GM18868 (cell line): ENCODE measurements at regions not wholly inside any gene's neighbourhood (a gene's known extent, or its start where the extent isn't known, plus 50 kb on each side); places are given as distances from the start of the nearest gene placed in this dataset.
"Not testable (repeated sequence)": the region's sequence is repeated elsewhere in the genome, so short reads cannot be mapped to it uniquely, and the experiment has no call there.

Source experiments
- ATAC-seq: cut with Tn5 transposase; IDR thresholded peaks from one replicate; pipeline ENCODE4 v1.9.1; 2021; ENCODE audit warnings: mild to moderate bottlenecking, moderate library complexity; ENCODE audit not compliant: unreplicated experiment

DNA sequence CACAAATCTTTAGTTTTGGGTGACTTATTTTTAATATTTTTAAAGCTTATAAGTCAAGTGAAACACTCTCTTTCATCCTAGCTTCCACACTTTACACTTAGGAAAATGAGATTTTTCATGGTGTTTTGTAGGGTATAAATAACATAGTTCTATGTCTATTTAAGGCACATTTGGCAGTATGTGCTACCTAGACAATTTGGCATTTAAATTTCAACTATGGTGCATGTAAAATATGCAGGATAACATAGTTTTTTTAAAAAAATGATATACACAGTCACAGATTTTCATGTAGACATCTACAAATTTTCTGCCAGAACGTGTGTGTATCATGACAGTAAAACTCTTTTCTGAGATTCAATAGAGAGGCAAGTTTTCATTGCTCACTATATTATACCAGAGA lies 115.1 kb upstream of the MAP3K7 start:
- no peak for ATAC-seq

DNA sequence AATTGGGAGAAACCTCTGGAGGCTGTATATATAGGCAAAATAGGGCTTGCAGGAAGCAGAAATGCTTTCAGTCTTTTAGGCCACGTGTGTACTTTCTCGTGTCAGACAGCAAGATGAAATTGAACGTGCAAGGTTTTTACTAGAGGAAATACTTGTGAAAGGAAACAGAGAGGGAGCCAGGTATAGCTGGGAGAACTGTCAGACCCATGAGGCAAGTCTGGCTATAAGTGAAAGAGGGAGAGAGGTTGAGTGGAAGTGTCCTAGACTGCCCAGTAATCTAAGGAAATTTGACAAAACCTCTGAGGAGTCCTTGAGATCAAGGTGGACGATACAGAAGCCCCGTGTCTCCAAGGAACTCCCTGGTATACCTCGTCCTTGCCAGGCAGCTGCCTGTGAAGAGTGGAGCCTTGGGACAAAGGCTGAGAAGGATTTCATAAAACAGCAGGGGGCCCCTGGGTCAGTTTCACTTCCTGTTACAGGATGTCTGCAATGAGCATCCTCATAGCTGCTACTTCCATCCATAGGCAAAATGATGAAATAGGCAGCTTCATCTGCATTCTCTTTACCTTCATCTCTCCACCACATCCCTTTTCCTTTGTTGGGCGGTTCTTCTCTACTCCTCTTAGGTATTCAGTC lies 114.4 kb upstream of the MAP3K7 start:
- peak; percentile 89 for ATAC-seq

DNA sequence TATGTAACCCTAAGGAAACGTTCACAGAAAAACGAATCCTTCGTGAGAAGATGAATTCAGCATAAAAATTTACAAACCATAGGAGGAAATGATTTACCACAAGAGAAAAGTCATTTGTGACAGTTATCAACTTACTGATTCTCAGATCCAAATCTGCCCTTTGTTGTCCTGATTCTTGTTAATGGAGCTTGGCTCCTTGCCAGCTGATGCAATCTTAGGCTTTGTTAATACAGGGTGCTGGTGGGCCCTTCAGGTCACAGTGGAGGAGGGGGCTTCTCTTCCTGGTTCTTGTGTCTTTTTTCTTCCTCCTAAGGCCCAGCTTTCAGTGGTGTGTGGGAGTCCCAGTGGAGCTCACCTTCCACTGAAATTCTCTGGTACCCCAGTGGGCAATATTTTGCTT lies 108.4 kb upstream of the MAP3K7 start:
- no peak for ATAC-seq

DNA sequence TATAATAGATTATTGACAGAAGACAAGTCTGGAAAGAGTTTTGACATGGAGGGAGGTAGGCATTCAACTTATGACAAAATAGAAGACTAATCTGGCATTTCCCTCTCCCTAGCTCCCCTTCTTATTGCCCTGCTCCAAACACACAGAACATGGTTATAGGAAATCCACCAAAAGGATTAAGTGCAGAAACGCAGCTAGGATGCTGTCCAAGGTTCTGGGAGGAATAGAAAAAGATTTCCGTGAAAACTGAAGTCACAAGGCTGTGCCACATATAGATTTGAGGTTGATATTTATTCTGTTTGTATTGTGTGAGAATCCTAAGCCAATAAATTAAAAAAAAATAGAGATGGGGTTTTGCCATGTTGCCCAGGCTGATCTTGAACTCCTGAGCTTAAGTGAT lies 107.9 kb upstream of the MAP3K7 start:
- no peak for ATAC-seq

DNA sequence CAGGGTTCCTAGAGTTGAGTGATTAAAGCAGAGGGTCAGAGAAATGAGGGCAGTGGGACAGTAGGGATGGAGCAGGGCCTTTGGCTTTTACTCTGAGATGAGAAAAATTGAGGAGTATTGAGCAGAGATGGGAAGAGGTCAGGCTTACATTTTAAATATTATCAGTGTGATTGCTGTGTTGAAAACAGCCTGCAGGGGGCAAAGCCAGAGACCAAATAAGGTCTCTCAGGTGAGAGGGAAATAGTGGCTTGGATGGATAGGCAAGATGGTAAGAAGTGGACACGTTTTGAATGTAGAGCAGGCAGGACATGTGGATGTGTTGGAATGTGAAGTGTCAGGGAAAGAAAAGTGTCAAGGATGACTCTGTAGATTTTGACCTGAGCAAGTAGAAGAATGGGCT lies 105.0 kb upstream of the MAP3K7 start:
- peak; percentile 70 for ATAC-seq

DNA sequence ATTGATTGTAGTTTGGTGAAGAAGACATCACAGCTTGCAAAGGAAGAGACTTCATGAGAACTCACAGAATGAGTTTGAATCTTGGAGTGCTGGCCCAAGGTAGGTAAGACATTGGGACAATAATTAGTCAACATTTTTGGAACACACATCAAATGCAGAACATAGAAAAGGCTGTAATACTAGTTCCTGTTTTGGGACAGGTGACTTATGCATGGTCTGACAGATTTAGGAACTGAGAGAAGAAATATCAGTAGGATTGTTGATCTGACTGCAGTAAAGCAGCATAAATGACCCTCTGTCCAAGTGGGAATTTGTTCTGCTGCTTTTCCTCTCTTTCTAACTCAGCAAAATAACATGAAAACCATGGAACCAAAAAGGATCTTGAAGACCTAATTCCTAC lies 102.3 kb upstream of the MAP3K7 start:
- no peak for ATAC-seq

DNA sequence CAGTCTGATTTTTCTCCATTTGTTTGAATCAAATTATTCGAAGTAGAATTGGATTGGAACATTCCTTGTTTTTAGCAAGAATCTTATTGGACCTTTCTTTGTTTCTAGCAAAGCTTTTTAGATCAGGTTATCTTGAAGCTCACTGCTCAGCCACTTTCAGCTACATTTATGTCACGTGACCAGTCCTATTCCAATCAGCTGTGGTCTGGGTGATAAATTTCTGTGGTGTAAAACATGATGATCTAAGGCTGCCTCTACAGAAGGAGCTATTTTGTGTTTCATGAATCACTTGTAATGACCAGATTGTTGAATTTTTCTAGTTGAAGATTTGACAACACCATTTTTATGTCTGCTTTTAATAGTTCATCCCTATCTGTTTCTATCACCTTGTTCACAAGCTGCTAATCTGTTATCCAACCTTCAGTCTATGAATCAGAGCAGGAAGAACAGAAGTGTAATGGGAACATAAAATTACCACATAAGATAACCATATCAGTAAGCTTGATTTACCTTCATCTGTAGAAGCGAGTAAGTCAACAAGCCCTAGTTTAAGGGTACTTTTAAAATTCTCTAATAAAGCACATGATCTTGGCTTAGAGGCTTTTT lies 101.0 kb upstream of the MAP3K7 start:
- no peak for ATAC-seq

DNA sequence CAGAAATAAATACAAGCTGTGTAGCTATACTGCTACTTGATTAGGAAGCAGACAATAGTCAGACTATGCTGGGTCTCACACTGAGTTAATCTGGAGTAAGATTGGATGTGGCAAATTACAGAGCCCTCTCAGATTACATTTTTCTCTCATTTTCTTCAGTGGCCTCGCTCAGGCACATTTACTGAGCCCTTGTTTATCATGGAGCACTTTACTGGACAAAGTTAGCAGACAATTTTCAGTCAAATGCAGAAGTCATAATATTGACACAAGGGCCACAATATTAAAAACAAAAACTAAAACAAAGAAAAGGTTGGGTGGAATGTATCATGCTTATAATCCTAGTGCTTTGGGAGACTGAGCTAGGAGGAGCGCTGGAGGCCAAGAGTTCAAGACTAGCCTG lies 95.0 kb upstream of the MAP3K7 start:
- no peak for ATAC-seq

DNA sequence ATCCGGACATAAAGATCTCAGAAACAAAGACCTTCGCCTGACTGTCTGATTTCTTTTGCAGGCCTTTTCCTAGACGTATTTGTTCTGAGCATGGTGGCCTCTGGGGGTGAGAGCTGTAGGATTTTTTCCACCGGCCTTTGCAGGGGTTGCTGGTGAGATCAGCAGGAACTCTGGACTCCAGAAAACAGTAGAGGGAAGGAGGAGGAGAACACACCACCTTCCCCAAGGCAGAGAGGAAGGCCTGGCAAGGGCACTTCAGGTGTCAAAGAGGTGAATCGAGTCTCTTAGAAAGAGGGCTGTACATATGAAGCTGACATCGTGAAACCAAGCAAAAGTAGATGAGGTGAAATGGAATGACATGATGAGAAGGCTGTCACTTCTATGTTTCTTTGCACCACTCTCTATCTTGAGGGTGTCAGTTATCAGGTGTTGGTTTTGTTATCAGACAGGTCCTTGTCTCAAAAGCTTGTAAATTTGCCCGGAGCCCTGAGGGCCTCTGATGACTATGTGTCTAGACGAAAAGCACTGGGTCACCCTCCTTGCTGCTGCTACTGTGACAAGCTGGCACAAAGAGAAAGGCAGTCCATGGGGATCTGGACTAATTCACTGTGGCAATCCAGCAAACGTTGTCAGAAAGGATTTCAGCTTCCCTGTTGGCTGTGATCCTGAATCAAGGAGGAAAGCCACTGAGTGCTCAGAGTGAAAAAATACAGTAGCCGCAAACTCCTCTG lies 91.3 kb upstream of the MAP3K7 start:
- ATAC-seq: no peak

DNA sequence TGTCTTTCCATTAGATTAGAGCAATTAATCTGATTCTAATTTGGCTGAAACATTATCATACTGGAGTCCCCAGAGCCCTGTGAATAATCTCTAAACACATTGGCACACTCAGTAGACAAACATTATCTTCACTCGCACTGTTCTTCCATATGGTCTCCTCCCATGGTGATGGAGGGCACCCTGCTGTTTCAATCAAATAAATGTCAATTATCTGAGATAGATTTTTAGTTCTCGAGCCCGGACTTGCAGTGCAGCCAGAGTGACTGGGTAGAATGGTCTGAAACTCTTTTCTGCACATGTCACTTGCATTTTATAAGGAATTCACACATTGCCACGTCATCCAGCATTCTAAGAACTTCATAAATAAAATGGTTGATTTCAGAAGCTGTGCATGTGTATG lies 90.6 kb upstream of the MAP3K7 start:
- ATAC-seq: no peak

DNA sequence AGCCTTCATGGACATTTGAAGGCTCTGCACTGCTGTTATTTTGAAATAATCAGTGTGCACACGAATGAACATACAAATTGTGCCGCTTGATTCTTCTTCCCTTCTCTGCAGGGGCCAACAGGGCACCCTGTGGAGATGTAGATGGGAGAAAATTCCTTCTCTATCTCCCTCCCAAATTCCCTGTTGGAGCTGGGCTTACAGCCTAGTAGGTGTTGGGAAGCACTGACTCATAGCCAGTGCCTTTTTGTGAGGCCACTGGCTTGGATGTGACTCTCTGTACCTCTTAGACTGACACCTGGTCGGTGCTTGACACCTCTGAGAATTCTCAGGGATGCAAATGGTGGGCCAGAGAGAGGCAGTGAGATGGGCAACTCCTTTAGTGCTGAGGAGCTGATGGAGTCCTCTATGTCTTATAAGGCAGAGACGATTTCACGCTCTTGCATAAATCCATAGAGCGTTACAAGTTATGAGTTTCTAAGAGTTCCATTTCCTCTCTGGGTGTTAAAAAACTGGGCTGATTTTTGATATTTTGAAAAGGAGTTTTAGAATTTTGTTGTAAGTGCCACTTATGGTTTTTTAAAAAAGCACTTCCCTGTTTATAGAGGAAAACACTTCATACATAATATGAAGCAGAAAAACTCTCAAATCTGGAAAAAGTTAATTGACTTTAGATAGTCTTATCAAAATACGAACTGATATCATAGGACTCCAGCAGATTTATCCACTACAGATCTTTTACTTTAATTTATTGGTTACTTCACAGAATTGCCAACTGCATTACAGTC lies 89.8 kb upstream of the MAP3K7 start:
- no peak for ATAC-seq

DNA sequence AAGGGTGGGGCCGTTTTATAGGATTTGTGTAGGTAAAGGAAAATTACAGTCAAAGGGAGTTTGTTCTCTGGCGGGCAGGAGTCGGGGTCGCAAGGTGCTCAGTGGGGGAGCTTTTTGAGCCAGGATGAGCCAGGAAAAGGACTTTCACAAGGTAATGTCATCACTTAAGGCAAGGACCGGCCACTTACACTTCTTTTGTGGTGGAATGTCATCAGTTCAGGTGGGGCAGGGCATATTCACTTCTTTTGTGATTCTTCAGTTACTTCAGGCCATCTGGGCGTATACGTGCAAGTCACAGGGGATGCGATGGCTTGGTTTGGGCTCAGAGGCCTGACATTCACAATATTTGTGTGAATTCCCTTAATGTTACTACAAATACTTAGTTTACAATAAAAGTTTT lies 88.2 kb upstream of the MAP3K7 start:
- ATAC-seq: not testable (repeated sequence)

DNA sequence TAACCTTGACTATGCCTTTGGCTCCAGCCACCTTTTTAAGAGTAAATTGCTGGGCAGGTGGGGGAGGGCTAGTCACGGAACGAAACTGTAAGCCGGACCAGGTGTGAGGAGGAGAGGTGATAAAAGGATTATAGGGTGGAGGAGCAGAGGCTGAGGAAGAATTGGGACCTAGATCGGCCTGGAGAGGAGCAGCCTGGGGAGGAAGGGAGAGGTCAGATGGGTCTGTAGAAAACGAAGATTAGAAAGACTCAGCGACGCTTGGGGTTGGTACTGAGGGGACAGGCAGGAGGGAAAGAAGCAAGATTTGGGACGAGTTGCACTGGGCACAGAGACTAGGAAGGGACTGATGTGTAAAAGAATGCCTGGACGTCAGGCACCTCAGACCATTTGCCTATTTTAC lies 87.2 kb upstream of the MAP3K7 start:
- ATAC-seq: not testable (repeated sequence)

DNA sequence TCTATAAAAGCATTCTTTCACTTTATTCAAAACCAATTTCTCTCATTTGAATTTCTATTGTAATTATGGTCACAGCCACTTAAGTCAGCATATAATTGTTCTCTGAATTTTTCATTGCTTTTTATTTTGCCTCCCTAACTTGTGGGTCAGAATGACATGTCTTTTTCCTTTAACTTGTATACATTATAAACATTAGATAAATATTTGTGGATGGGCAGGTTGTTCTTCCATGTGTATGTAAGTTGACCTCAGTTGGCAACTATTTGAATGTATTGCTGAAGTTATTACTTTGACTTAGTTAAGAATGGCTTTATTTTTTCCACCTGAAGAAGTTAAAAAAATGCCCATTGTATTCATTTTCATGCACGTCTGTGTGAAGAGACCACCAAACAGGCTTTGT lies 83.0 kb upstream of the MAP3K7 start:
- no peak for ATAC-seq

DNA sequence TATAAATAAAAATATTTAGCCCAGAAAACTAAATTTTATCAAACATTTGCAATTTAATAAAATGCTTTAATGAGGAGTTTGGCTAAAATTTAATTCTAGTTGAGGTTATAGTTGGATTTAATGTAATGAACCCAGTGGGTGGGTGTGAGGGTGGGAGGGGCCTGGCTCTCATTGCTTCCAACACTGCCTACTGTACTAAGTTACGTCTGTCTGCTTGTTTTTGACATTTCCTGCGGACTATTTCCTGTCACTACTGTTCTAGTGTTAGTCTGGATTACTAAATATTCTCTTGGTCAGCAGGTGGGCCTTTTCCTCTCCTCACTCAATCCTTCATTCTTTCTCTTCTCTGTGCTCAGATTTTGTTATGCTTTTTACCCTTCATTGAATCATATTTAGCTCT lies 82.5 kb upstream of the MAP3K7 start:
- ATAC-seq: no peak

DNA sequence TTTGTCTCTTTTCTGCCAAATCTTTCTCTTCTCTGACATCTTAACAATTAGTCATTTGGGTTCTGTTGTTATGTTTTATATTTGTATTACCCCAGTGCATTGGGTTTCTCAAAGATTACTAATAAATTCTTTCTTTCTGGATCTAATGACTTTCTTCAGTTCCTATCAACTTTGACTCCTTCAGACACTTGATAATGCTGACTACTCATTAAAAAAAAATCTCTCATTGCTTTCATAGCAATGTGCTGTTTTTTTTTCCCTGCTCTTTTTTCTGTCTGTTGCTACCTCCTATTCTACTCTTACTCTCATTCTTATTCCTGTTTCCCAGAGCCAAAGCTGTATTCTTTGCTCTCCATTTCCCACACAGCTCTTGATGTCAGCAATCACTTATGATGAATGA lies 81.3 kb upstream of the MAP3K7 start:
- no peak for ATAC-seq

DNA sequence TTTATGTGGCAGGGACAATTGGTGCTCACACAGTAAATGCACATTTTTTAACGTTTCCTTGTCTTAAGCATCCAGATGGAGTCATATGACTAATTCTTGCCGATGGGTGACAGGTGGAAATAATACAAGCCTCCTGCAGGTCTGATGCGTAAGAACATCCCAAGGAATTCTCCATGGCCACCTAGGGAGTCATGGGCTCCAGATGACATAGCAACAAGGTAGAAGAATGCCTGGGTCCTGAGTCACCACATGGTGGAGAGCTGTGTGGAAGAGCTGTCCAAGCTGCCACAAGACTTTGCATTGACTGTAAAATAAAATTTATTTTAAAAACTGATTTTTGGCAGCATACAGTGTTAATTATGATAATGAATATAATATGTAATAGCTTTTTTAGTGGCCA lies 77.0 kb upstream of the MAP3K7 start:
- no peak for ATAC-seq

DNA sequence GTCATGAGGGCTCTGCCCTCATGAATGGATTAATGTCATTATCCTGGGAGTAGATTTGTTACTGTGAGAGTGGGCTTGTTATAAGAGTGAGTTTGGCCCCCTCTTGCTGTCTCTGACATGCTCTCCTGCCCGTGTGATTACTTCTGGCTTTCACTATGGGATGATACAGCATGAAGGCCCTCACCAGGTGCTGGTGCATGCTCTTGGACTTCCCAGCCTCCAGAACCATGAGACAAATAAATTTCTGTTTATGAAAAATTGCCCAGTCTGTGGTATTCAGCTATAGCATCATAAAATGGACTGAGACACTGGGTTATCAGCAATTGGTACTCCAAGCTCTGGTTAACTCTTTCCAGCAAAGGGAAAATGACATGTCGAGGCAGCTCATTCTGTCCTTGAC lies 76.2 kb upstream of the MAP3K7 start:
- no peak for ATAC-seq

DNA sequence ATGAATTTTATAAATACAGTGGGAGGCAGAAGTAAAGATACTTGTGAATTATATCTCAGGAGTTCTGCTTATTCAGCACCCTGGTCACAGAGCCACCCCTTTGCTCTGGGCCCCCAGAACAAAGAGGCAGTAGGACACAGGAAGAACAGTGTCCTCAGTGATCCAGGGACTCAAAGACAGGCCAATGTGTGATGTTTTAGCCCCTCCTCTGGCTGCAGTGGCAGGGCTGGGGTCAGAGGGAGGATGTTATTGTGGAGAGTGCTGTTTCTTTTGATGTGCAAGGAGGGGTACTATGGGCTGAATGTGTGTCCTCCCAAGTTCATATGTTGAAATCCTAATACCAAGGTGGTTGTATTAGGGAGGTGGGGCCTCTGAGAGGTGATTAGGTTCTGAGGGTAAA lies 74.1 kb upstream of the MAP3K7 start:
- ATAC-seq: no peak

DNA sequence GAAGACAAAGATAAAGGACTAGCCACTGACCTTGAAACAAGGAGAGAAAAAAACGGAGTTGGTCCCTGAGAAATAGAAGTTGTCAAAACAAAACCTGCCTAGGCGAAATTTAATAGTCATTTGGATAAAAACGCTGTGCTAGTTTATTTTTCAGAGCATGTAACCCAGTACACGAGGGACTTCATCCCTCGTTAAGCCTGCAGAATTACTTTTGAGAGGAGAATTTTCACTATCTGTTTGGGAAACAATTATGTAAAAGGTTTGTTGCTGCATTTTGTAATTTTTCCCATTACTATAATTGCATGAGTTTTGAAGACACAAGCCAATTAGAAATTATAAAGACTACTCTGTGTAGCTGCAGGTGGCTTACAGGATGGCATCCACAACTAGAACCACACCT lies 71.6 kb upstream of the MAP3K7 start:
- no peak for ATAC-seq

DNA sequence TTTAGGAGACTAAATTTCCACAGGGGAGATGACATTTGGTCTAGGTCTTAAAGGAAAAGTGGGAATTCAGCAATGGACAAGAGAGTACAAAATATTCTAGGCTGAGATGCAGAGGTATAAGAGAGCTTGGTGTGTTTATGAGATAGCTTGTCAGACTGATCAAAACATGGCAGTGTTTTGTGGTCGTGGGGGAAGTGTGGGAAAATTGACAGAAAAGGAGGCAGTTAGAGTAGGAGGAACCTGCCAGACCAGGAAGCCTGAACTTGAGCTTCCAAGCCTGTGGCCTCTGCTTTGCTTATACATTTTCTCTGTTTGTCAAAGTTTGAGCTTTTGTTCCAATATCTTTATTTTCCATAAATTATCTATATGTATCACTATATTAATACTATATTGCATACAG lies 69.5 kb upstream of the MAP3K7 start:
- ATAC-seq: no peak

DNA sequence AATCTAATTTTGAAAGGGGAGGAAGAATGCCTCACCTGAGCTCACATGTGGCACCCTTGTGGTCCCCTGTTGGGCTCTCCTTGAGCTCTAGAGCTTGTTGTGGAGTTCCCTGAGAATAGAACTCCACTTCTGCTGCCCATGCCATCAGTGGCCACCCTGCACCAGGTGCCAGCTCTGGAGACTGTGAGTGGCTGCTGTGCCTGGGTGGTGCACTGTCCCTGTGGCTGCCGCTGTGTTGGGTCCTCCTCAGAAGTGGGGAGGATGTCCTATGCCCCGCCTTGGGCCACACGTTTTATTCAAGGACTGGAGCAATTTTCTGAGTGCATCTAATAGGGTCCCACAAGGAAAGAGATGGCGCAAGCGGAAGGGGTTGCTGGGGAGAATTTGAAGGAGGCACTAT lies 67.9 kb upstream of the MAP3K7 start:
- ATAC-seq: no peak
